Small intestine (tissue), 7 donors: ENCODE measurements at regions not wholly inside any gene's neighbourhood (a gene's known extent, or its start where the extent isn't known, plus 50 kb on each side); places are given as distances from the start of the nearest gene placed in this dataset.
"Not testable (repeated sequence)": the region's sequence is repeated elsewhere in the genome, so short reads cannot be mapped to it uniquely, and the experiment has no call there.

Experiments
- DNase-seq, 2 donors: peaks; one replicate each; pipeline versions ENCODE4 v3.0.0 to v3.0.0-alpha.2; 2013
- FAIRE-seq: peaks from 2 replicates; lab custom pipeline; 2012; peaks lifted over from hg19 to GRCh38; lab: Jason Lieb, UNC
- H3K27ac ChIP-seq, 3 donors: one replicate each; pipeline ENCODE4 v1.5.1; 2013; ENCODE audit warnings: low read length in 2 of 3, mild to moderate bottlenecking in 2 of 3, control low read depth in 1 of 3, inconsistent platforms in 1 of 3, low read depth in 1 of 3, moderate library complexity in 1 of 3
- H3K27me3 ChIP-seq, 3 donors: one replicate each; pipeline ENCODE4 v1.6.1; 2013; ENCODE audit warnings: low read length in 3 of 3, inconsistent platforms in 1 of 3; ENCODE audit not compliant: control insufficient read depth in 3 of 3, insufficient read depth in 3 of 3
- H3K36me3 ChIP-seq, 3 donors: one replicate each; pipeline ENCODE4 v1.6.1; 2013; ENCODE audit warnings: low read length in 3 of 3, inconsistent platforms in 1 of 3, low read depth in 1 of 3, mild to moderate bottlenecking in 1 of 3, moderate library complexity in 1 of 3; ENCODE audit not compliant: control insufficient read depth in 3 of 3, insufficient read depth in 2 of 3
- H3K4me1 ChIP-seq, 3 donors: one replicate each; pipeline ENCODE4 v1.6.1; 2013; ENCODE audit warnings: low read length in 2 of 3, inconsistent platforms in 1 of 3, low read depth in 1 of 3, mild to moderate bottlenecking in 1 of 3, moderate library complexity in 1 of 3; ENCODE audit not compliant: control insufficient read depth in 3 of 3, insufficient read depth in 2 of 3
- H3K4me3 ChIP-seq, 3 donors: one replicate each; pipeline ENCODE4 v1.5.1; 2013; ENCODE audit warnings: low read length in 3 of 3, control low read depth in 1 of 3, inconsistent platforms in 1 of 3, low read depth in 1 of 3, mild to moderate bottlenecking in 1 of 3, moderate library complexity in 1 of 3
- H3K9me3 ChIP-seq, 2 donors: one replicate each; pipeline ENCODE4 v1.6.1; 2013; ENCODE audit warnings: low read depth in 1 of 2, low read length in 1 of 2; ENCODE audit not compliant: control insufficient read depth in 2 of 2, insufficient read depth in 1 of 2
- WGBS, 3 donors: extraction: QIAGEN DNeasy Blood & Tissue Kit; methylation state at CpG; one replicate each; pipeline ENCODE4 v1.1.7; 2013; 5-methylcytosine and 5-hydroxymethylcytosine counted together
- donor health status: healthy with polysubstance abuse.
- donor health status: control.
- donor health status: control.
- donor health status: Bipolar disorder and iron deficiency.
- donor health status: healthy.

DNA sequence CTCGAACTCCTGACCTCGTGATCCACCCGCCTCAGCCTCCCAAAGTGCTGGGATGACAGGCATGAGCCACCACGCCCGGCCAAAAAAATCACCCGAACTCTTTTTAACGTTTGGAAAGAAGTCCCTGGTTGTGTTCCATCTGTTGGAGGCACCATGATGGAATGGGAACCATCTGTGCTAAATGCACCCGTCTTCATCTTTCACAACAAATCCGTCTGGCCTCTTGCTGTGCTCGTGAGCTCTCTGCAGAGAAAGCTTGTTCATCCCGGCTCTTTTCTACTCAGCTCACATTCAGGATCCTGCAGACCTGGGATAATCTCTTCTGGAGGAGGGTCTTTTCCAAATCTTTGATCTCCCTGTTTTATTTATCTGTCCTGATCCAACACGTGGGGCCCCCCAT lies 188.8 kb downstream of the CRLF2 start:
- Histone ChIP-seq H3K9me3 (peaks cover 0 to 17% of the 10 kb centered on the region in 2 donors), H3K27ac (no peak overlapping the region), H3K4me1 (no peaks in the 10 kb centered on the region), H3K36me3 (no peaks in the 10 kb centered on the region), H3K27me3 (no peaks in the 10 kb centered on the region), H3K4me3 (no peak overlapping the region)
- FAIRE-seq = no peak
- WGBS, 3 donors = 78 to 80% (median 79%) methylated on average over 12 of the region's 12 CpGs
- no peak for DNase-seq

- not testable (repeated sequence) for FAIRE-seq, DNase-seq, H3K27me3 ChIP-seq, H3K27ac ChIP-seq, H3K4me1 ChIP-seq, H3K36me3 ChIP-seq, H3K4me3 ChIP-seq
- WGBS, 3 donors = 94 to 98% (median 94%) methylated on average over 9 of the region's 9 CpGs
- H3K9me3 ChIP-seq = peaks cover 0 to 17% of the 10 kb centered on the region in 2 donors
Observed at GRCh38 chrX:1021314-1021993, 191.0 kb downstream of the CRLF2 start.

DNA sequence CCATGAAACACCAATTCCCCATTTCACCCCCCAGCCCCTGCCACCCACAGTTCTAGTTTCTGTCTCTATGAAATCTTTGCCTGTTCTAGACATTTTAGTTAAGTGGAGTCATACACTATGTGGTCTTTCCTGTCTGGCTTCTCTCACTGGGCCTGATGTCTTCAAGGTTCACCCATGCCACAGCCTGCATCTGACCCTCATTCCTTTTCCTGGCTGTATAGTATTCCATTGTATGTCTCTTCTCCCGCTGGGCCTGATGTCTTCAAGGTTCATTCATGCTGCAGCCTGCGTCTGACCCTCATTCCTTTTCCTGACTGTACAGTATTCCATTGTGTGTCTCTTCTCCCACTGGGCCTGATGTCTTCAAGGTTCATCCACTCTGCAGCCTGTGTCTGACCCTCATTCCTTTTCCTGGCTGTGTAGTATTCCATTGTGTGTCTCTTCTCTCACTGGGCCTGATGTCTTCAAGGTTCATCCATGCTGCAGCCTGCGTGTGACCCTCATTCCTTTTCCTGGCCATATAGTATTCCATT lies 191.7 kb downstream of the CRLF2 start:
- no peak for FAIRE-seq

GRCh38 chrX:1016926-1017325 lies 195.5 kb downstream of the CRLF2 start:
- not testable (repeated sequence) for FAIRE-seq, H3K36me3 ChIP-seq, H3K27ac ChIP-seq, H3K4me3 ChIP-seq, DNase-seq, H3K4me1 ChIP-seq, H3K27me3 ChIP-seq
- H3K9me3 ChIP-seq = peaks cover 0 to 11% of the 10 kb centered on the region in 2 donors
- WGBS, 3 donors = 90 to 93% (median 91%) methylated on average over 15 of the region's 15 CpGs

More for the DNA sequence above, 191.7 kb downstream of the CRLF2 start:
- no peak for DNase-seq
- Histone ChIP-seq H3K27ac (no peak overlapping the region), H3K4me3 (no peak overlapping the region), H3K9me3 (peaks cover 0 to 17% of the 10 kb centered on the region in 2 donors), H3K36me3 (no peaks in the 10 kb centered on the region), H3K27me3 (no peaks in the 10 kb centered on the region), H3K4me1 (no peaks in the 10 kb centered on the region)
- 95 to 97% (median 97%) methylated on average over 3 of the region's 3 CpGs for WGBS, 3 donors

DNA sequence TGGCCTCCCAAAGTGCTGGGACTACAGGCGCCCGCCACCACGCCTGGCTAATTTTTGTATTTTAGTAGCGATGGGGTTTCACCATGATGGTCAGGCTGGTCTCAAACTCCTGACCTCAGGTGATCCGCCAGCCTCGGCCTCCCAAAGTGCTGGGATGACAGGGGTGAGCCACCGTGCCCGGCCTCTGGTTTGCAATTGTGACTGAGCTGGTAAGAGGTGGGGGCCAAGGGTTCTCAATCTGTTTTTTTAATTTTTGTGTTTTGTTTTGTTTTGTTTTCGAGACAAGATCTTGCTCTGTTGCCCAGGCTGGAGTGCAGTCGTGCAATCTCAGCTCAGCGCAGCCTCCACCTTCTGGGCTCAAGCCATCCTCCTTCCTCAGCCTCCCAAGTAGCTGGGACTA lies 196.2 kb downstream of the CRLF2 start:
- not testable (repeated sequence) for H3K4me3 ChIP-seq, H3K4me1 ChIP-seq, H3K9me3 ChIP-seq, DNase-seq, FAIRE-seq, H3K27ac ChIP-seq, H3K27me3 ChIP-seq, H3K36me3 ChIP-seq
- 94 to 96% (median 95%) methylated on average over 11 of the region's 11 CpGs for WGBS, 3 donors

- 89 to 92% (median 91%) methylated on average over 16 of the region's 16 CpGs for WGBS, 3 donors
- Histone ChIP-seq H3K27ac (no peak overlapping the region), H3K4me1 (no peaks in the 10 kb centered on the region), H3K9me3 (no peaks in the 10 kb centered on the region), H3K4me3 (no peak overlapping the region), H3K36me3 (no peaks in the 10 kb centered on the region), H3K27me3 (no peaks in the 10 kb centered on the region)
- DNase-seq (no peak), FAIRE-seq (no peak)
Observed at GRCh38 chrX:1012678-1013300, 199.7 kb downstream of the CRLF2 start.

- Histone ChIP-seq H3K9me3 (no peaks in the 10 kb centered on the region), H3K27ac (no peak overlapping the region), H3K4me3 (no peak overlapping the region), H3K27me3 (no peaks in the 10 kb centered on the region), H3K36me3 (no peaks in the 10 kb centered on the region), H3K4me1 (no peaks in the 10 kb centered on the region)
- no peak for DNase-seq
- 85 to 88% (median 88%) methylated on average over 12 of the region's 12 CpGs for WGBS, 3 donors
- FAIRE-seq = no peak
Observed at GRCh38 chrX:1011691-1012283, 200.7 kb downstream of the CRLF2 start.

GRCh38 chrX:1009771-1010170 lies 202.7 kb downstream of the CRLF2 start:
- Histone ChIP-seq H3K9me3 (no peaks in the 10 kb centered on the region), H3K27me3 (no peaks in the 10 kb centered on the region), H3K36me3 (no peaks in the 10 kb centered on the region), H3K4me3 (no peak overlapping the region), H3K4me1 (no peaks in the 10 kb centered on the region), H3K27ac (no peak overlapping the region)
- DNase-seq (no peak), FAIRE-seq (no peak)
- 87 to 90% (median 89%) methylated on average over 15 of the region's 15 CpGs for WGBS, 3 donors
